Common myeloid progenitor, CD34-positive (primary cell): ENCODE measurements at regions not wholly inside any gene's neighbourhood (a gene's known extent, or its start where the extent isn't known, plus 50 kb on each side); places are given as distances from the start of the nearest gene placed in this dataset.

Experiments
- CTCF ChIA-PET: fragments of 350-600 bp; sonication (Branson Sonifier 250); formaldehyde crosslinking; loops from one replicate; lab custom pipeline; 2021; ENCODE audit warnings: antibody characterized with exemption; lab: Charles Lee
- POLR2A ChIA-PET: fragments of 350-600 bp; sonication (Branson Sonifier 250); formaldehyde crosslinking; loops from one replicate; lab custom pipeline; 2021; ENCODE audit warnings: antibody characterized with exemption; lab: Charles Lee
- DNase-seq, 3 donors: peaks; one replicate each; pipeline versions ENCODE4 v3.0.0 to v3.0.0-alpha.2; 2013
- H3K27ac ChIP-seq, 2 experiments: 1 replicate in 1 of 2; 2 replicates in 1 of 2; pipeline ENCODE4 v1.7.0; 2013; ENCODE audit warnings: inconsistent platforms in 2 of 2, low read length in 2 of 2, mild to moderate bottlenecking in 2 of 2, low read depth in 1 of 2, moderate library complexity in 1 of 2; ENCODE audit not compliant: severe bottlenecking in 2 of 2, insufficient read depth in 1 of 2, poor library complexity in 1 of 2
- H3K27me3 ChIP-seq, 5 experiments: replicated peaks in 2 of 5; 1 replicate in 3 of 5; 2 replicates in 2 of 5; pipeline versions ENCODE4 v1.6.1 to v1.7.0; 2013; ENCODE audit warnings: low read length in 4 of 5, mild to moderate bottlenecking in 2 of 5, moderate library complexity in 2 of 5, inconsistent platforms in 1 of 5; ENCODE audit not compliant: insufficient read depth in 5 of 5, control insufficient read depth in 4 of 5
- H3K36me3 ChIP-seq, 4 experiments: 1 replicate in 2 of 4; 2 replicates in 2 of 4; pipeline versions ENCODE4 v1.6.1 to v1.7.0; 2013; ENCODE audit warnings: low read length in 3 of 4, control low read depth in 1 of 4, mild to moderate bottlenecking in 1 of 4; ENCODE audit not compliant: control insufficient read depth in 4 of 4, insufficient read depth in 4 of 4
- H3K4me1 ChIP-seq, 4 experiments: 1 replicate in 3 of 4; 2 replicates in 1 of 4; pipeline versions ENCODE4 v1.6.1 to v1.7.1; 2013; ENCODE audit warnings: low read length in 3 of 4, mild to moderate bottlenecking in 3 of 4, control low read depth in 1 of 4, inconsistent platforms in 1 of 4, moderate library complexity in 1 of 4; ENCODE audit not compliant: control insufficient read depth in 4 of 4, insufficient read depth in 4 of 4; ENCODE audit errors: control extremely low read depth in 1 of 4
- H3K4me3 ChIP-seq, 7 experiments: 1 replicate in 4 of 7; 2 replicates in 3 of 7; pipeline versions ENCODE4 v1.5.1 to v1.7.0; 2013; ENCODE audit warnings: mild to moderate bottlenecking in 7 of 7, low read length in 6 of 7, moderate library complexity in 6 of 7, inconsistent platforms in 2 of 7, low read depth in 2 of 7, control low read depth in 1 of 7; ENCODE audit not compliant: insufficient read depth in 4 of 7, control insufficient read depth in 1 of 7; ENCODE audit errors: extremely low read depth in 1 of 7
- H3K9me3 ChIP-seq, 5 experiments: 1 replicate in 4 of 5; 2 replicates in 1 of 5; pipeline versions ENCODE4 v1.6.1 to v1.7.1; 2013; ENCODE audit warnings: low read length in 4 of 5, mild to moderate bottlenecking in 2 of 5, inconsistent platforms in 1 of 5, low read depth in 1 of 5, moderate library complexity in 1 of 5; ENCODE audit not compliant: control insufficient read depth in 4 of 5, insufficient read depth in 2 of 5; ENCODE audit errors: control extremely low read depth in 1 of 5
- WGBS: methylation state at CpG from one replicate; pipeline ENCODE4 v1.1.5; 2013; ENCODE audit not compliant: insufficient coverage; 5-methylcytosine and 5-hydroxymethylcytosine counted together

DNA sequence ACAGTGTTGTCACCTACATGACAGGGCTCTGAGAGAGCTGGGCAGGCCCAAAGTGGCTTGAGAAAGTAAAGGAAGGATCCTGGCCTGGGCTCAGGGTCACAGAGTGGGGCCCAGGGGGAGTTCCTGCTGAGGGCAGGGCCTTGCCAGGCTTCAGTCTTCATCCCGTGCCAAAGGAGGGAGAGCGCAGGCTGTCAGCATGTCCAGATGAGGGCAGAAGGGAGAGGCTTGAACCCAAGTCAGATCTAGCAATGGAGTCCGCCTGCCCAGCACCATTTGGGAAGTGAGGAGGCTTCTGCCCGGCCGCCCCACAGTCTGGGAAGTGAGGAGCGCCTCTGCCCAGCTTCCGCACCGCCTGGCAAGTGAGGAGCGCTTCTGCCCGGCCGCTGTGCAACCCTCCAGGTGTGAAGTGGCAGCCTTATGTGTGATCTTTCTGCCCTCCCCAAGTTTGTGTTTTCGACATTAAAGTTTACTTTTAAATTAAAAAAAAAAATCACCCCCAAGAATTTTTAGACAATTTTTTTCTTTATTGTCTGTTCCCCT lies 303.6 kb upstream of the PROK2 start:
- Histone ChIP-seq H3K4me3 (no peak overlapping the region), H3K9me3 (no peaks in the 10 kb centered on the region), H3K36me3 (no peaks in the 10 kb centered on the region), H3K27ac (no peak overlapping the region), H3K27me3 (no peaks in the 10 kb centered on the region), H3K4me1 (peaks cover 5 to 32% (median 12%) of the 10 kb centered on the region in 4 experiments)
- ChIA-PET POLR2A (no interaction called here), CTCF (no interaction called here)
- 98% methylated on average over 7 of the region's 12 CpGs for WGBS
- no peak for DNase-seq

DNA sequence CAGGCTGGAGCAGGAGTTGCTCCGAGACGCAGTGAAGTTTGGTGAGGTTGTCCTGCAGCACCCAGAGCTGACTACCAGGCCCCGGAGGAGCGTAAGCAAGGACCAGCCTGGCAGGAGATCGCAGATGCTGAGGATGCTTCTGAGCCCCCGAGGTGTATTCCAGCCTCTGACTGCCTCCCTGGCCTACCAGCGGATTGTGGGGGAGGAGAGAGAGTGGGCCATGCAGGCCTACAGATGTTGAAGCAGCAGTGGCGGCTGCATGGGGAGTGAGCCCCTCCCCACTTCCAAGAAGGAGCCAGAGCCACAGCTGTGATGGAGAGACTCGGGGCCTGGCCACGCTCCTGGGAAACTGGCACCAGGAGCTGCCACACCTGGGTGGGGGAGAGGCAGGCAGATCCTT lies 302.5 kb upstream of the PROK2 start:
- 100% methylated on average over 8 of the region's 10 CpGs for WGBS

GRCh38 chr3:72086743-72087087 lies 301.8 kb upstream of the PROK2 start:
- H3K36me3 ChIP-seq, result no peaks in the 10 kb centered on the region
- no peak overlapping the region for H3K4me3 ChIP-seq
- H3K27ac ChIP-seq, result no peak overlapping the region
- peaks cover 22 to 44% (median 27%) of the 10 kb centered on the region in 4 experiments for H3K4me1 ChIP-seq
- no peak for DNase-seq
- CTCF ChIA-PET, result interaction anchor here (1.0 kb wide), 1 partner anchor 87 kb away, joined by 3 read pairs; no protein-coding TSS in a partner anchor
- no peaks in the 10 kb centered on the region for H3K9me3 ChIP-seq
- WGBS, result 95% methylated on average over 10 of the region's 11 CpGs
- POLR2A ChIA-PET, result no interaction called here
- no peaks in the 10 kb centered on the region for H3K27me3 ChIP-seq

More for the DNA sequence above, 302.5 kb upstream of the PROK2 start:
- ChIA-PET CTCF (no interaction called here), POLR2A (no interaction called here)
- Histone ChIP-seq H3K4me1 (peaks cover 15 to 37% (median 20%) of the 10 kb centered on the region in 4 experiments), H3K4me3 (no peak overlapping the region), H3K27ac (no peak overlapping the region), H3K9me3 (no peaks in the 10 kb centered on the region), H3K36me3 (no peaks in the 10 kb centered on the region), H3K27me3 (no peaks in the 10 kb centered on the region)
- no peak for DNase-seq

GRCh38 chr3:72086042-72086742 lies 301.2 kb upstream of the PROK2 start:
- Histone ChIP-seq H3K36me3 (no peaks in the 10 kb centered on the region), H3K4me3 (no peak overlapping the region), H3K9me3 (no peaks in the 10 kb centered on the region), H3K27ac (no peak overlapping the region), H3K4me1 (peaks cover 22 to 50% (median 30%) of the 10 kb centered on the region in 4 experiments), H3K27me3 (no peaks in the 10 kb centered on the region)
- ChIA-PET CTCF (interaction anchor here (1.0 kb wide), 1 partner anchor 87 kb away, joined by 3 read pairs; no protein-coding TSS in a partner anchor), POLR2A (no interaction called here)
- DNase-seq, result peak in 2 of 3 donors; percentile 65 to 71
- WGBS, result 75% methylated on average over 4 of the region's 5 CpGs

- ChIA-PET CTCF (no interaction called here), POLR2A (no interaction called here)
- Histone ChIP-seq H3K27me3 (no peaks in the 10 kb centered on the region), H3K36me3 (no peaks in the 10 kb centered on the region), H3K27ac (no peak overlapping the region), H3K4me3 (no peak overlapping the region), H3K4me1 (peaks cover 23 to 61% (median 36%) of the 10 kb centered on the region in 4 experiments), H3K9me3 (no peaks in the 10 kb centered on the region)
- WGBS, result 94% methylated on average over 6 of the region's 6 CpGs
- no peak for DNase-seq
Observed at GRCh38 chr3:72085036-72085435, 300.1 kb upstream of the PROK2 start.

- Histone ChIP-seq H3K4me3 (peak overlapping the region in 1 of 7 experiments; percentile 48), H3K4me1 (peaks cover 33 to 82% (median 52%) of the 10 kb centered on the region in 4 experiments), H3K27ac (peak overlapping the region; percentile 76 to 82), H3K27me3 (no peaks in the 10 kb centered on the region), H3K36me3 (no peaks in the 10 kb centered on the region), H3K9me3 (no peaks in the 10 kb centered on the region)
- POLR2A ChIA-PET, result interaction anchor here (1.2 kb wide), 1 partner anchor 18 kb away, joined by 6 read pairs; no protein-coding TSS in a partner anchor
- 0% methylated on average over 5 of the region's 10 CpGs for WGBS
- DNase-seq, result peak; percentile 47 to 92 (median 91)
- CTCF ChIA-PET, result interaction anchor here (0.8 to 1.6 kb wide), 5 partner anchors 11 to 74 kb away, joined by 3 to 4 read pairs (median 3); no protein-coding TSS in a partner anchor
Observed at GRCh38 chr3:72082776-72083462, 298.0 kb upstream of the PROK2 start.
